WI38 (cell line): ENCODE measurements at regions not wholly inside any gene's neighbourhood (a gene's known extent, or its start where the extent isn't known, plus 50 kb on each side); places are given as distances from the start of the nearest gene placed in this dataset.
"Not testable (repeated sequence)": the region's sequence is repeated elsewhere in the genome, so short reads cannot be mapped to it uniquely, and the experiment has no call there.

ENCODE experiments used
- H3K4me3 ChIP-seq: 2 replicates; pipeline ENCODE4 v1.5.1; 2011; ENCODE audit warnings: low read depth, mild to moderate bottlenecking, control low read depth, low read length
- TF ChIP-seq, protein P1 (sequence below): IDR thresholded peaks from 2 replicates; pipeline ENCODE4 v1.5.1; 2012; ENCODE audit warnings: low read depth, mild to moderate bottlenecking, control low read depth, low read length

DNA sequence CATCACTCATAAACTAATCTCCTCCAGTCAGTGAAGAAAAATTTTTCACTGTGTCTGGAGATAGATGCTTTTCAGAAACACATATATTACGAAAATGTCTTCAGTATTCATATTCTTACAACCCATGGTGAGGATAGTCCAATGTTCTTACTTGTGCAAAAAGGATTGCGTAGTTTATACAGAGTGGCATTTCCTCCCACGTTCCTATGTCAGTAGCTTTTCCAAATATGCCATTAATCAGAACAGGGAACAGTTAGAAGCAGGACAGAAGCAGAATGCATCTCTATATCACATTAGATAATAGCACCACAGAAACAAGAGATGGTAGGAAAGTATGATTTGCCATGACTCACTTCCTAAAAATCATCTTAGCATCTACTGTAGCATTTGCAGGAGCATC, 282.9 kb downstream of the SLITRK5 start:
- TF ChIP-seq, protein P1, sequence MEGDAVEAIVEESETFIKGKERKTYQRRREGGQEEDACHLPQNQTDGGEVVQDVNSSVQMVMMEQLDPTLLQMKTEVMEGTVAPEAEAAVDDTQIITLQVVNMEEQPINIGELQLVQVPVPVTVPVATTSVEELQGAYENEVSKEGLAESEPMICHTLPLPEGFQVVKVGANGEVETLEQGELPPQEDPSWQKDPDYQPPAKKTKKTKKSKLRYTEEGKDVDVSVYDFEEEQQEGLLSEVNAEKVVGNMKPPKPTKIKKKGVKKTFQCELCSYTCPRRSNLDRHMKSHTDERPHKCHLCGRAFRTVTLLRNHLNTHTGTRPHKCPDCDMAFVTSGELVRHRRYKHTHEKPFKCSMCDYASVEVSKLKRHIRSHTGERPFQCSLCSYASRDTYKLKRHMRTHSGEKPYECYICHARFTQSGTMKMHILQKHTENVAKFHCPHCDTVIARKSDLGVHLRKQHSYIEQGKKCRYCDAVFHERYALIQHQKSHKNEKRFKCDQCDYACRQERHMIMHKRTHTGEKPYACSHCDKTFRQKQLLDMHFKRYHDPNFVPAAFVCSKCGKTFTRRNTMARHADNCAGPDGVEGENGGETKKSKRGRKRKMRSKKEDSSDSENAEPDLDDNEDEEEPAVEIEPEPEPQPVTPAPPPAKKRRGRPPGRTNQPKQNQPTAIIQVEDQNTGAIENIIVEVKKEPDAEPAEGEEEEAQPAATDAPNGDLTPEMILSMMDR = no peak
- no peak overlapping the region for H3K4me3 ChIP-seq

DNA sequence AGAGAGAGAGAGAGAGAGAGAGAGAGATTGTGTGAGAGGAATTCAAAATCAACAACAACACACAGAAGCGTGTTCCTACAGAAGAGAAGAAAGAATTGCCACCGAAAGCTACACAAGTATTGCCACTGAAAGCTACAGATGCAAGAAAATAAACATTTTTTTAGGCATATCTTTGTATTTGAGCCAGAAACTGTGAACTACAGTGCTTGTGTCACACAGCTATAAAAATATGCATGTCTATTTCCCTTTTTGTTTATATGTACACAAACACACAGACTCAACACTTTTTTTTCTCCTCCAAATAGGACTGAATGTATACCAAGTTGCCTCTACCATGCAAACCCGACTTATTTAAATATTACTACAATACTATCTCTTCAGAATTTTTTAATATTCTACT, 290.4 kb downstream of the SLITRK5 start:
- no peak overlapping the region for H3K4me3 ChIP-seq
- TF ChIP-seq, protein P1 = no peak

DNA sequence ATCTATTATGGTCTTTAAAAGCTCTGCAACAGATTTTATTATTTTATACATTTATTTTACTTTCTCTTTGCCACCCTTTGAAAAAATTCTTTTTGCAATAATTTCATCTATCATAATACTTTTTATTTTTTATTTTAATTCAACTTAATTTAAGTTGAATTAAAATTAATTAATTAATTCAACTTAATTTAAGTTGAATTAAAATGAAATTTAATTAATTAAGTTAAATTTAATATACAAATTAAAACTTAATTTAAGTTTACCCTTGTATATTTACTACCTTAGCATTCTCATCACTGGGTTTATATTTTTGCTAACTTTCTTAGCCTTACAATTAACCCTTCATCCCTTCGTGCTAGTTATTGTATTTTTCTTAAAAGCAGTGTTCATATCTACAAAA, 301.4 kb downstream of the SLITRK5 start:
- no peak overlapping the region for H3K4me3 ChIP-seq
- TF ChIP-seq, protein P1 = no peak

DNA sequence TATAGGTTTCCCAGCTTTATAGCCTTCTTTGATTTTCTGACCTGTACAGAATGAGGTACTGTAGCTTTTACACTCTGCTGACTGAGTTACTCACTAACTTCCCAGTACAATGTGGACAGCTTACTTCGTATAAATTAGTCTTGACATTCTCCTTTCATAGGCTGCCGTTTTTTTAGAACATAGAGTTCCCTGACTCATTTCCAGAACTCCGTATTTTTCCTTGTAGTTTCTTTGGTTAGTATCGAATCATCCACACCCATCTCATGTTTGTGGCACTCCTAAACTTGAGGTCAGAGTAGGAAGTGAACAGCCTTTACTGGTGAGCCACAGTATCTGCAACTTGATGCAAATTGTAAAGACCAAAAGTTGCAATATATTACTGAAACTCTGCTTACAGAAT, 303.9 kb downstream of the SLITRK5 start:
- TF ChIP-seq, protein P1 = no peak

DNA sequence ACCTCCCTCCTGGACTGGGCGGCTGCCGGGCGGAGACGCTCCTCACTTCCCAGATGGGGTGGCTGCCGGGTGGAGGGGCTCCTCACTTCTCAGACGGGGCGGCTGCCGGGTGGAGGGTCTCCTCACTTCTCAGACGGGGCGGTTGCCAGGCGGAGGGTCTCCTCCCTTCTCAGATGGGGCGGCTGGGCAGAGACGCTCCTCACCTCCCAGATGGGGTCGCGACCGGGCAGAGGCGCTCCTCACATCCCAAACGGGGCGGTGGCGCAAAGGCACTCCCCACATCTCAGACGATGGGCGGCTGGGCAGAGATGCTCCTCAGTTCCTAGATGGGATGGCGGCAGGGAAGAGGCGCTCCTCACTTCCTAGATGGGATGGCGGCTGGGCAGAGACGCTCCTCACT, 305.5 kb downstream of the SLITRK5 start:
- H3K4me3 ChIP-seq = not testable (repeated sequence)

More for the DNA sequence above, 303.9 kb downstream of the SLITRK5 start:
- H3K4me3 ChIP-seq = no peak overlapping the region

DNA sequence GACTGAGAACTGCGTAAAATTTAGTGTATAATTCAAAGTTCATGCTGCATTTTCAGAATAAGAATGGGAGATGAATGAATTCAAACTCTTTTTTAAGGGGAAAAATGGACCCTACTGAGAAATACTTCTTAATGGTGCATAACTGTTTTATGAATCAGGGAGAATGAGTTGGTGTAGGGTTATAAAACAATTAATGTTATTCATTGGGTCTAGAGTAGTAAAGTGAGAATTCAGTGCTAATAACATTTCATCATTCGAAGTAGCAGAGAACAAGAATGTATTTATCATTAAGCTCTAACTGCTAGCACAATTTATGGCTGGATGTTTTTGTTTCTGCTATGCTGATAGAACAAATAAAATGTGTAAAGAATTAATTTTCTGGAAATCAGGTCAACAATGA, 310.2 kb downstream of the SLITRK5 start:
- TF ChIP-seq, protein P1 = no peak
- H3K4me3 ChIP-seq = no peak overlapping the region

DNA sequence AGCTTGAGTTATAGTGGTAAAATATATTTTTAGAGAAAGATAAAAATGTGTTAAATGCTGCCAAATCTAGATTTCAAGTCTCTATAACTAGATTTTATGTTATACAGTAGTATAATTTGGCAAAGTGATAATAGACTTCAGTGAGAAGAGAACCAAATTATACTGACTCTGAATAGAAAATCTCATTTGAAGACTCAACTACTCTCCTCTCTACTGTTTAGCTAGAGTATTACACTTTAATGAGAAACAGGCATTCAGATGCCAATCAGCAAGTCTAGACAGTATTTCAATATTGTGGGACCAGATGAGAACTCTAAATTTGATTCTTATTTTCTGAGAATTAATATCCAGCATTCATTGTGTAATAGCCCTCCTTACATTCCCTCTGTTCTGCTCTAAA, 311.2 kb downstream of the SLITRK5 start:
- TF ChIP-seq, protein P1 = no peak
- H3K4me3 ChIP-seq = no peak overlapping the region

DNA sequence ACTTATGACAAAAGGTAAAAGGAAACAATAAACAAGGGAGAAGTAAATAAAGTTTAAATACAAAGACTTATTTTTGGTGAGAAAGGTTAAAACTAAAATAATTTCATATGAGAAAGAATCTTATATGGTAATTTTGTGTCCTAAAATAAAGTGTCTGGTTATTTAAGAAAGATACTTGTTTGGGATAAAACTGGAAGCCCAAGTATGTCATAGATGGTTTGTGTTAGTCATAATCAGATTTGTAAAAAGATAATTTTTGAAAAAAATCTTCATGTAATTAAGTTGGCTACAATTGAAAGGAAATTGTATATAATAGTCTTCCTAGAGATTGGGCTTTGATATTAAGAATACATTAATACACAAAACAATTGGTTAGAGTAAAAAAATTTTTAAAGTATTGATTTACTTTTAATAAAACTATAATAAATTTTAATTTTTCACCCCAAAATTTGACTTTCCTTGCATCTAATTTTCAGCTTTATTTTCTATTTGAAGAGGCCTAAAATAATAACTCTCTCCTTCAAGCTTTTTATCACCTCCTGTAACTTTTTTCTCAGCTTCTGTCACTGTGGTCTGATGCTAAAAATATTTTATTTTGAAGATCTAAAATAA, 315.6 kb downstream of the SLITRK5 start:
- TF ChIP-seq, protein P1 = no peak
- no peak overlapping the region for H3K4me3 ChIP-seq
